WTC11 (cell line): ENCODE measurements at regions not wholly inside any gene's neighbourhood (a gene's known extent, or its start where the extent isn't known, plus 50 kb on each side); places are given as distances from the start of the nearest gene placed in this dataset.

Experiments used
- ATAC-seq: fragments of 200-7000 bp; cut with Tn5 transposase; 2 replicates; pipeline ENCODE4 v1.10.0; 2021; ENCODE audit warnings: mild to moderate bottlenecking, moderate library complexity
- CTCF ChIA-PET: fragments of 300-600 bp; sonication (Branson Sonifier 250); formaldehyde crosslinking; loops from one replicate; lab custom pipeline; 2021; ENCODE audit warnings: antibody characterized with exemption; lab: Charles Lee
- POLR2A ChIA-PET: fragments of 350-600 bp; sonication (Branson Sonifier 250); formaldehyde crosslinking; loops from one replicate; lab custom pipeline; 2021; ENCODE audit warnings: antibody characterized with exemption; lab: Charles Lee
- DNase-seq: peaks from one replicate; pipeline ENCODE4 v3.0.0; 2021; ENCODE audit warnings: low spot score
- H3K27ac Mint-ChIP-seq: 2 replicates; pipeline ENCODE4 v1.8.0; 2021; ENCODE audit warnings: mixed read lengths
- H3K27me3 Mint-ChIP-seq: 2 replicates; pipeline ENCODE4 v1.8.0; 2021; ENCODE audit warnings: low read depth, mild to moderate bottlenecking, moderate library complexity, mixed read lengths
- H3K36me3 Mint-ChIP-seq: 2 replicates; pipeline ENCODE4 v1.8.0; 2021; ENCODE audit warnings: mixed read lengths
- H3K4me1 Mint-ChIP-seq: 2 replicates; pipeline ENCODE4 v1.8.0; 2022; ENCODE audit warnings: mixed read lengths
- H3K4me3 Mint-ChIP-seq: 2 replicates; pipeline ENCODE4 v1.8.0; 2021; ENCODE audit warnings: mild to moderate bottlenecking, moderate library complexity, mixed read lengths
- H3K9me3 Mint-ChIP-seq: 2 replicates; pipeline ENCODE4 v1.8.0; 2021; ENCODE audit warnings: mixed read lengths
- EMX1 ChIP-seq: fragments of 250-450 bp; sonication (Bioruptor Pico); IDR thresholded peaks from 2 replicates; pipeline ENCODE4 v1.8.0; 2021; ENCODE audit warnings: mild to moderate bottlenecking
- ESRRA ChIP-seq: sonication (generic); formaldehyde crosslinking; IDR thresholded peaks from 2 replicates; pipeline ENCODE4 v1.8.1; 2022; ENCODE audit warnings: mild to moderate bottlenecking, missing genetic modification reagents, borderline replicate concordance
- IRF2 ChIP-seq: sonication (generic); formaldehyde crosslinking; IDR thresholded peaks from 2 replicates; pipeline ENCODE4 v1.8.0; 2022; ENCODE audit warnings: low read depth, missing genetic modification reagents, borderline replicate concordance
- JUN ChIP-seq: sonication (generic); formaldehyde crosslinking; IDR thresholded peaks from 2 replicates; pipeline ENCODE4 v1.8.0; 2023; ENCODE audit warnings: mild to moderate bottlenecking, missing genetic modification reagents
- MLX ChIP-seq: sonication (generic); formaldehyde crosslinking; IDR thresholded peaks from 2 replicates; pipeline ENCODE4 v1.8.1; 2023; ENCODE audit warnings: mild to moderate bottlenecking, missing genetic modification reagents, moderate library complexity
- NFATC4 ChIP-seq: fragments of 250-450 bp; sonication (Bioruptor Pico); IDR thresholded peaks from 2 replicates; pipeline ENCODE4 v1.9.0; 2021; ENCODE audit warnings: mild to moderate bottlenecking
- PRRX2 ChIP-seq: fragments of 250-450 bp; sonication (Bioruptor Pico); IDR thresholded peaks from 2 replicates; pipeline ENCODE4 v1.8.0; 2021; ENCODE audit warnings: mild to moderate bottlenecking
- TEAD4 ChIP-seq: sonication (generic); formaldehyde crosslinking; IDR thresholded peaks from 2 replicates; pipeline ENCODE4 v1.8.0; 2022; ENCODE audit warnings: mild to moderate bottlenecking, missing genetic modification reagents
- ZBTB21 ChIP-seq: sonication (generic); formaldehyde crosslinking; IDR thresholded peaks from 2 replicates; pipeline ENCODE4 v1.8.1; 2023; ENCODE audit warnings: mild to moderate bottlenecking, missing genetic modification reagents, borderline replicate concordance
- ZNF425 ChIP-seq: fragments of 250-450 bp; sonication (Bioruptor Pico); conservative IDR thresholded peaks from 2 replicates; pipeline ENCODE4 v1.9.0; 2021; ENCODE audit warnings: mild to moderate bottlenecking
- TF ChIP-seq, protein P1 (sequence below): fragments of 250-450 bp; sonication (Bioruptor Pico); IDR thresholded peaks from 2 replicates; pipeline ENCODE4 v1.9.0; 2021; ENCODE audit warnings: mild to moderate bottlenecking, borderline replicate concordance
- TF ChIP-seq, protein P2 (sequence below): fragments of 250-450 bp; sonication (Bioruptor Pico); IDR thresholded peaks from 2 replicates; pipeline ENCODE4 v2.1.2; 2022; ENCODE audit warnings: mild to moderate bottlenecking, moderate library complexity
- TF ChIP-seq, protein P3 (sequence below): sonication (generic); formaldehyde crosslinking; IDR thresholded peaks from 2 replicates; pipeline ENCODE4 v1.8.1; 2023; ENCODE audit warnings: mild to moderate bottlenecking, missing genetic modification reagents
- TF ChIP-seq, protein P4 (sequence below): fragments of 250-450 bp; sonication (Bioruptor Pico); IDR thresholded peaks from 2 replicates; pipeline ENCODE4 v1.9.0; 2021; ENCODE audit warnings: mild to moderate bottlenecking

- Mint-ChIP-seq H3K27ac (no peak overlapping the region), H3K36me3 (no peaks in the 10 kb centered on the region), H3K27me3 (no peaks in the 10 kb centered on the region), H3K4me3 (no peak overlapping the region), H3K4me1 (peaks cover 25% of the 10 kb centered on the region), H3K9me3 (no peaks in the 10 kb centered on the region)
- CTCF ChIA-PET = no interaction called here
- ATAC-seq (no peak), DNase-seq (no peak)
- TF ChIP-seq, protein P1, sequence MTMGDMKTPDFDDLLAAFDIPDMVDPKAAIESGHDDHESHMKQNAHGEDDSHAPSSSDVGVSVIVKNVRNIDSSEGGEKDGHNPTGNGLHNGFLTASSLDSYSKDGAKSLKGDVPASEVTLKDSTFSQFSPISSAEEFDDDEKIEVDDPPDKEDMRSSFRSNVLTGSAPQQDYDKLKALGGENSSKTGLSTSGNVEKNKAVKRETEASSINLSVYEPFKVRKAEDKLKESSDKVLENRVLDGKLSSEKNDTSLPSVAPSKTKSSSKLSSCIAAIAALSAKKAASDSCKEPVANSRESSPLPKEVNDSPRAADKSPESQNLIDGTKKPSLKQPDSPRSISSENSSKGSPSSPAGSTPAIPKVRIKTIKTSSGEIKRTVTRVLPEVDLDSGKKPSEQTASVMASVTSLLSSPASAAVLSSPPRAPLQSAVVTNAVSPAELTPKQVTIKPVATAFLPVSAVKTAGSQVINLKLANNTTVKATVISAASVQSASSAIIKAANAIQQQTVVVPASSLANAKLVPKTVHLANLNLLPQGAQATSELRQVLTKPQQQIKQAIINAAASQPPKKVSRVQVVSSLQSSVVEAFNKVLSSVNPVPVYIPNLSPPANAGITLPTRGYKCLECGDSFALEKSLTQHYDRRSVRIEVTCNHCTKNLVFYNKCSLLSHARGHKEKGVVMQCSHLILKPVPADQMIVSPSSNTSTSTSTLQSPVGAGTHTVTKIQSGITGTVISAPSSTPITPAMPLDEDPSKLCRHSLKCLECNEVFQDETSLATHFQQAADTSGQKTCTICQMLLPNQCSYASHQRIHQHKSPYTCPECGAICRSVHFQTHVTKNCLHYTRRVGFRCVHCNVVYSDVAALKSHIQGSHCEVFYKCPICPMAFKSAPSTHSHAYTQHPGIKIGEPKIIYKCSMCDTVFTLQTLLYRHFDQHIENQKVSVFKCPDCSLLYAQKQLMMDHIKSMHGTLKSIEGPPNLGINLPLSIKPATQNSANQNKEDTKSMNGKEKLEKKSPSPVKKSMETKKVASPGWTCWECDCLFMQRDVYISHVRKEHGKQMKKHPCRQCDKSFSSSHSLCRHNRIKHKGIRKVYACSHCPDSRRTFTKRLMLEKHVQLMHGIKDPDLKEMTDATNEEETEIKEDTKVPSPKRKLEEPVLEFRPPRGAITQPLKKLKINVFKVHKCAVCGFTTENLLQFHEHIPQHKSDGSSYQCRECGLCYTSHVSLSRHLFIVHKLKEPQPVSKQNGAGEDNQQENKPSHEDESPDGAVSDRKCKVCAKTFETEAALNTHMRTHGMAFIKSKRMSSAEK (CRISPR knock-in tag) = no peak
- TF ChIP-seq, protein P2, sequence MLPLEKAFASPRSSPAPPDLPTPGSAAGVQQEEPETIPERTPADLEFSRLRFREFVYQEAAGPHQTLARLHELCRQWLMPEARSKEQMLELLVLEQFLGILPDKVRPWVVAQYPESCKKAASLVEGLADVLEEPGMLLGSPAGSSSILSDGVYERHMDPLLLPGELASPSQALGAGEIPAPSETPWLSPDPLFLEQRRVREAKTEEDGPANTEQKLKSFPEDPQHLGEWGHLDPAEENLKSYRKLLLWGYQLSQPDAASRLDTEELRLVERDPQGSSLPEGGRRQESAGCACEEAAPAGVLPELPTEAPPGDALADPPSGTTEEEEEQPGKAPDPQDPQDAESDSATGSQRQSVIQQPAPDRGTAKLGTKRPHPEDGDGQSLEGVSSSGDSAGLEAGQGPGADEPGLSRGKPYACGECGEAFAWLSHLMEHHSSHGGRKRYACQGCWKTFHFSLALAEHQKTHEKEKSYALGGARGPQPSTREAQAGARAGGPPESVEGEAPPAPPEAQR = no peak
- TF ChIP-seq IRF2 (no peak), JUN (CRISPR knock-in tag) (no peak), ZNF425 (CRISPR knock-in tag) (no peak), PRRX2 (CRISPR knock-in tag) (no peak), MLX (CRISPR knock-in tag) (no peak), ZBTB21 (CRISPR knock-in tag) (no peak), NFATC4 (CRISPR knock-in tag) (no peak), EMX1 (CRISPR knock-in tag) (no peak), ESRRA (CRISPR knock-in tag) (no peak), TEAD4 (no peak)
- TF ChIP-seq, protein P3, sequence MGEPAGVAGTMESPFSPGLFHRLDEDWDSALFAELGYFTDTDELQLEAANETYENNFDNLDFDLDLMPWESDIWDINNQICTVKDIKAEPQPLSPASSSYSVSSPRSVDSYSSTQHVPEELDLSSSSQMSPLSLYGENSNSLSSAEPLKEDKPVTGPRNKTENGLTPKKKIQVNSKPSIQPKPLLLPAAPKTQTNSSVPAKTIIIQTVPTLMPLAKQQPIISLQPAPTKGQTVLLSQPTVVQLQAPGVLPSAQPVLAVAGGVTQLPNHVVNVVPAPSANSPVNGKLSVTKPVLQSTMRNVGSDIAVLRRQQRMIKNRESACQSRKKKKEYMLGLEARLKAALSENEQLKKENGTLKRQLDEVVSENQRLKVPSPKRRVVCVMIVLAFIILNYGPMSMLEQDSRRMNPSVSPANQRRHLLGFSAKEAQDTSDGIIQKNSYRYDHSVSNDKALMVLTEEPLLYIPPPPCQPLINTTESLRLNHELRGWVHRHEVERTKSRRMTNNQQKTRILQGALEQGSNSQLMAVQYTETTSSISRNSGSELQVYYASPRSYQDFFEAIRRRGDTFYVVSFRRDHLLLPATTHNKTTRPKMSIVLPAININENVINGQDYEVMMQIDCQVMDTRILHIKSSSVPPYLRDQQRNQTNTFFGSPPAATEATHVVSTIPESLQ (CRISPR knock-in tag) = no peak
- TF ChIP-seq, protein P4, sequence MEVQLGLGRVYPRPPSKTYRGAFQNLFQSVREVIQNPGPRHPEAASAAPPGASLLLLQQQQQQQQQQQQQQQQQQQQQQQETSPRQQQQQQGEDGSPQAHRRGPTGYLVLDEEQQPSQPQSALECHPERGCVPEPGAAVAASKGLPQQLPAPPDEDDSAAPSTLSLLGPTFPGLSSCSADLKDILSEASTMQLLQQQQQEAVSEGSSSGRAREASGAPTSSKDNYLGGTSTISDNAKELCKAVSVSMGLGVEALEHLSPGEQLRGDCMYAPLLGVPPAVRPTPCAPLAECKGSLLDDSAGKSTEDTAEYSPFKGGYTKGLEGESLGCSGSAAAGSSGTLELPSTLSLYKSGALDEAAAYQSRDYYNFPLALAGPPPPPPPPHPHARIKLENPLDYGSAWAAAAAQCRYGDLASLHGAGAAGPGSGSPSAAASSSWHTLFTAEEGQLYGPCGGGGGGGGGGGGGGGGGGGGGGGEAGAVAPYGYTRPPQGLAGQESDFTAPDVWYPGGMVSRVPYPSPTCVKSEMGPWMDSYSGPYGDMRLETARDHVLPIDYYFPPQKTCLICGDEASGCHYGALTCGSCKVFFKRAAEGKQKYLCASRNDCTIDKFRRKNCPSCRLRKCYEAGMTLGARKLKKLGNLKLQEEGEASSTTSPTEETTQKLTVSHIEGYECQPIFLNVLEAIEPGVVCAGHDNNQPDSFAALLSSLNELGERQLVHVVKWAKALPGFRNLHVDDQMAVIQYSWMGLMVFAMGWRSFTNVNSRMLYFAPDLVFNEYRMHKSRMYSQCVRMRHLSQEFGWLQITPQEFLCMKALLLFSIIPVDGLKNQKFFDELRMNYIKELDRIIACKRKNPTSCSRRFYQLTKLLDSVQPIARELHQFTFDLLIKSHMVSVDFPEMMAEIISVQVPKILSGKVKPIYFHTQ (CRISPR knock-in tag) = no peak
- POLR2A ChIA-PET = no interaction called here
These were observed 65.9 kb upstream of the C3orf80 start for GRCh38 chr3:160159341-160159740.
